NT2/D1 (cell line): ENCODE measurements at regions not wholly inside any gene's neighbourhood (a gene's known extent, or its start where the extent isn't known, plus 50 kb on each side); places are given as distances from the start of the nearest gene placed in this dataset.

ENCODE experiments used
- YY1 ChIP-seq: IDR thresholded peaks from 2 replicates; pipeline ENCODE4 v1.6.1; 2011; ENCODE audit not compliant: insufficient read length, insufficient read depth
- ZNF274 ChIP-seq: IDR thresholded peaks from 2 replicates; pipeline ENCODE4 v1.6.1; 2011; ENCODE audit warnings: mild to moderate bottlenecking, low read depth, low read length

DNA sequence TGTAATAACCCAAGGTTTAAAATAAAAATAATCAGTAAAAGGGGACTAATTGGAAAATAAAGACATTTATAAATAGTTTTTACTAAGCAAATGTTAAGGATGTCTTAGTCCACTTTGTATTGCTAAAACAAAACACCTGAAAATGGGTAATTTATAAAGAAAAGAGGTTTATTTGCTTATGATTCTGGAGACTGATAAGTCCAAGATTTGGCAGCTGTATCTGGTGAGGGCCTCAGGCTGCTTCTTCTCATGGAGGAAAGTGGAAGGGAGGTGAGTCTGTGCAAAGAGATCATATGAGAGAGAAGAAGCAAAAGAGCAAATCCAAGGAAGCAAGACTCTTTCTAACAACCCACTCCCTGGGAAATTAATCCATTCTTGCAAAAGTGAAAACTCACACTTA lies 299.5 kb downstream of the DSC3 start:
- TF ChIP-seq YY1 (no peak), ZNF274 (no peak)
